DND-41 (cell line): ENCODE measurements at regions not wholly inside any gene's neighbourhood (a gene's known extent, or its start where the extent isn't known, plus 50 kb on each side); places are given as distances from the start of the nearest gene placed in this dataset.

Experiments used
- ATAC-seq: fragments of 200-7000 bp; cut with Tn5 transposase; 3 replicates; pipeline ENCODE4 v1.9.1; 2021; ENCODE audit warnings: low read depth; ENCODE audit not compliant: insufficient read depth
- DNase-seq: peaks from one replicate; pipeline ENCODE4 v3.0.0-alpha.2; 2020
- H2AFZ ChIP-seq: 2 replicates; pipeline ENCODE4 v1.6.0; 2012; ENCODE audit warnings: low read depth, low read length
- H3K27ac ChIP-seq: 2 replicates; pipeline ENCODE4 v1.5.1; 2012; ENCODE audit warnings: low read length, inconsistent platforms
- H3K27me3 ChIP-seq: fragments of 200-600 bp; sonication (generic); 2 replicates; pipeline ENCODE4 v1.6.0; 2012; ENCODE audit warnings: low read length, mild to moderate bottlenecking, inconsistent platforms; ENCODE audit not compliant: insufficient read depth, poor library complexity
- H3K36me3 ChIP-seq: 2 replicates; pipeline ENCODE4 v1.5.1; 2012; ENCODE audit warnings: low read length, inconsistent platforms; ENCODE audit not compliant: insufficient read depth
- H3K4me1 ChIP-seq: 2 replicates; pipeline ENCODE4 v1.5.1; 2012; ENCODE audit warnings: mild to moderate bottlenecking, low read length; ENCODE audit not compliant: insufficient read depth
- H3K4me2 ChIP-seq: 2 replicates; pipeline ENCODE4 v1.6.0; 2012; ENCODE audit warnings: mild to moderate bottlenecking, moderate library complexity, low read length, inconsistent platforms; ENCODE audit not compliant: insufficient read depth
- H3K4me3 ChIP-seq, 2 experiments: fragments of 200-600 bp in 1 of 2; shearing (Covaris generic) in 1 of 2; 2 replicates each; pipeline ENCODE4 v1.5.1; 2012 to 2016; ENCODE audit warnings: inconsistent platforms in 2 of 2, low read length in 2 of 2, mild to moderate bottlenecking in 2 of 2, low read depth in 1 of 2, moderate library complexity in 1 of 2
- H3K79me2 ChIP-seq: 2 replicates; pipeline ENCODE4 v1.6.0; 2012; ENCODE audit warnings: low read length, inconsistent platforms; ENCODE audit not compliant: insufficient read depth
- H3K9ac ChIP-seq: 2 replicates; pipeline ENCODE4 v1.6.0; 2012; ENCODE audit warnings: low read depth, mild to moderate bottlenecking, inconsistent platforms, low read length, moderate library complexity
- H3K9me3 ChIP-seq: 2 replicates; pipeline ENCODE4 v1.5.1; 2012; ENCODE audit warnings: low read length, moderate library complexity, mild to moderate bottlenecking, inconsistent platforms; ENCODE audit not compliant: insufficient read depth, severe bottlenecking
- H4K20me1 ChIP-seq: 2 replicates; pipeline ENCODE4 v1.6.0; 2012; ENCODE audit warnings: low read length; ENCODE audit not compliant: insufficient read depth
- CTCF ChIP-seq: IDR thresholded peaks from 2 replicates; pipeline ENCODE4 v1.5.1; 2012; ENCODE audit warnings: borderline replicate concordance, low read length, moderate library complexity, mild to moderate bottlenecking; ENCODE audit not compliant: poor library complexity, severe bottlenecking; ENCODE audit errors: extremely low read depth
- EZH2 ChIP-seq: IDR thresholded peaks from 3 replicates; pipeline ENCODE4 v1.6.1; 2012; ENCODE audit warnings: borderline replicate concordance, low read depth, mild to moderate bottlenecking, moderate library complexity, low read length, inconsistent platforms; ENCODE audit not compliant: severe bottlenecking

- Histone ChIP-seq H3K27me3 (no peaks in the 10 kb centered on the region), H3K9me3 (no peaks in the 10 kb centered on the region), H3K4me2 (no peak overlapping the region), H4K20me1 (no peaks in the 10 kb centered on the region), H3K4me3 (no peak overlapping the region), H3K79me2 (no peaks in the 10 kb centered on the region), H3K9ac (no peak overlapping the region), H3K4me1 (no peaks in the 10 kb centered on the region), H3K27ac (no peak overlapping the region), H3K36me3 (no peaks in the 10 kb centered on the region), H2AFZ (no peak overlapping the region)
- DNase-seq (no peak), ATAC-seq (no peak)
- no peak for TF ChIP-seq EZH2
- TF ChIP-seq CTCF = no peak
These were observed 143.3 kb upstream of the TACR1 start for GRCh38 chr2:75342504-75343175.

- no peak overlapping the region for H3K4me3 ChIP-seq
- no peaks in the 10 kb centered on the region for H3K79me2 ChIP-seq
- no peak for TF ChIP-seq CTCF
- TF ChIP-seq EZH2 = no peak
- H4K20me1 ChIP-seq = no peaks in the 10 kb centered on the region
- no peak overlapping the region for H3K9ac ChIP-seq
- H3K36me3 ChIP-seq = no peaks in the 10 kb centered on the region
- no peak overlapping the region for H2AFZ ChIP-seq
- no peak overlapping the region for H3K27ac ChIP-seq
- DNase-seq (no peak), ATAC-seq (no peak)
- no peaks in the 10 kb centered on the region for H3K9me3 ChIP-seq
- H3K4me1 ChIP-seq = no peaks in the 10 kb centered on the region
- H3K4me2 ChIP-seq = no peak overlapping the region
- no peaks in the 10 kb centered on the region for H3K27me3 ChIP-seq
These were observed 141.2 kb upstream of the TACR1 start for GRCh38 chr2:75340560-75340959.

- Histone ChIP-seq H4K20me1 (no peaks in the 10 kb centered on the region), H3K9me3 (no peaks in the 10 kb centered on the region), H3K27me3 (no peaks in the 10 kb centered on the region), H3K4me1 (no peaks in the 10 kb centered on the region), H2AFZ (no peak overlapping the region), H3K9ac (no peak overlapping the region), H3K36me3 (no peaks in the 10 kb centered on the region), H3K4me3 (no peak overlapping the region), H3K4me2 (no peak overlapping the region), H3K79me2 (no peaks in the 10 kb centered on the region), H3K27ac (no peak overlapping the region)
- TF ChIP-seq EZH2 (no peak), CTCF (no peak)
- no peak for ATAC-seq
- DNase-seq = no peak
These were observed 139.1 kb upstream of the TACR1 start for GRCh38 chr2:75338461-75338860.

GRCh38 chr2:75337619-75338018 lies 138.3 kb upstream of the TACR1 start:
- no peak overlapping the region for H3K4me2 ChIP-seq
- H3K36me3 ChIP-seq = no peaks in the 10 kb centered on the region
- H3K79me2 ChIP-seq = no peaks in the 10 kb centered on the region
- H3K27me3 ChIP-seq = no peaks in the 10 kb centered on the region
- H3K4me3 ChIP-seq = no peak overlapping the region
- H3K4me1 ChIP-seq = no peaks in the 10 kb centered on the region
- no peak overlapping the region for H2AFZ ChIP-seq
- DNase-seq = no peak
- no peaks in the 10 kb centered on the region for H3K9me3 ChIP-seq
- no peak overlapping the region for H3K27ac ChIP-seq
- no peak for ATAC-seq
- H3K9ac ChIP-seq = no peak overlapping the region
- TF ChIP-seq CTCF (no peak), EZH2 (no peak)
- H4K20me1 ChIP-seq = no peaks in the 10 kb centered on the region
